NB4 (cell line): ENCODE measurements at regions not wholly inside any gene's neighbourhood (a gene's known extent, or its start where the extent isn't known, plus 50 kb on each side); places are given as distances from the start of the nearest gene placed in this dataset.

ENCODE experiments used
- DNase-seq: peaks from one replicate; pipeline ENCODE4 v3.0.0; 2010; ENCODE audit warnings: low read depth
- H3K4me3 ChIP-seq: one replicate; pipeline ENCODE4 v1.5.1; 2011; ENCODE audit warnings: mild to moderate bottlenecking, low read depth, low read length, moderate library complexity
- MYC ChIP-seq: IDR thresholded peaks from 2 replicates; pipeline ENCODE4 v1.6.1; 2011; ENCODE audit warnings: low read depth, low read length
- POLR2A ChIP-seq: IDR thresholded peaks from 2 replicates; pipeline ENCODE4 v1.6.1; 2011; ENCODE audit warnings: mild to moderate bottlenecking; ENCODE audit not compliant: insufficient read length; ENCODE audit errors: extremely low read depth
- TF ChIP-seq, protein P1 (sequence below): IDR thresholded peaks from one replicate; pipeline ENCODE4 v1.5.1; 2012; ENCODE audit warnings: low read depth, low read length
- TF ChIP-seq, protein P2 (sequence below): IDR thresholded peaks from 2 replicates; pipeline ENCODE4 v1.6.1; 2011; ENCODE audit warnings: low read depth, low read length

GRCh38 chr12:92357584-92358261, 212.1 kb upstream of the BTG1 start:
- H3K4me3 ChIP-seq, result no peak overlapping the region
- no peak for DNase-seq
- TF ChIP-seq, protein P1, sequence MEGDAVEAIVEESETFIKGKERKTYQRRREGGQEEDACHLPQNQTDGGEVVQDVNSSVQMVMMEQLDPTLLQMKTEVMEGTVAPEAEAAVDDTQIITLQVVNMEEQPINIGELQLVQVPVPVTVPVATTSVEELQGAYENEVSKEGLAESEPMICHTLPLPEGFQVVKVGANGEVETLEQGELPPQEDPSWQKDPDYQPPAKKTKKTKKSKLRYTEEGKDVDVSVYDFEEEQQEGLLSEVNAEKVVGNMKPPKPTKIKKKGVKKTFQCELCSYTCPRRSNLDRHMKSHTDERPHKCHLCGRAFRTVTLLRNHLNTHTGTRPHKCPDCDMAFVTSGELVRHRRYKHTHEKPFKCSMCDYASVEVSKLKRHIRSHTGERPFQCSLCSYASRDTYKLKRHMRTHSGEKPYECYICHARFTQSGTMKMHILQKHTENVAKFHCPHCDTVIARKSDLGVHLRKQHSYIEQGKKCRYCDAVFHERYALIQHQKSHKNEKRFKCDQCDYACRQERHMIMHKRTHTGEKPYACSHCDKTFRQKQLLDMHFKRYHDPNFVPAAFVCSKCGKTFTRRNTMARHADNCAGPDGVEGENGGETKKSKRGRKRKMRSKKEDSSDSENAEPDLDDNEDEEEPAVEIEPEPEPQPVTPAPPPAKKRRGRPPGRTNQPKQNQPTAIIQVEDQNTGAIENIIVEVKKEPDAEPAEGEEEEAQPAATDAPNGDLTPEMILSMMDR, result no peak
- TF ChIP-seq, protein P2, sequence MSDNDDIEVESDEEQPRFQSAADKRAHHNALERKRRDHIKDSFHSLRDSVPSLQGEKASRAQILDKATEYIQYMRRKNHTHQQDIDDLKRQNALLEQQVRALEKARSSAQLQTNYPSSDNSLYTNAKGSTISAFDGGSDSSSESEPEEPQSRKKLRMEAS, result no peak
- TF ChIP-seq POLR2A (no peak), MYC (no peak)

DNA sequence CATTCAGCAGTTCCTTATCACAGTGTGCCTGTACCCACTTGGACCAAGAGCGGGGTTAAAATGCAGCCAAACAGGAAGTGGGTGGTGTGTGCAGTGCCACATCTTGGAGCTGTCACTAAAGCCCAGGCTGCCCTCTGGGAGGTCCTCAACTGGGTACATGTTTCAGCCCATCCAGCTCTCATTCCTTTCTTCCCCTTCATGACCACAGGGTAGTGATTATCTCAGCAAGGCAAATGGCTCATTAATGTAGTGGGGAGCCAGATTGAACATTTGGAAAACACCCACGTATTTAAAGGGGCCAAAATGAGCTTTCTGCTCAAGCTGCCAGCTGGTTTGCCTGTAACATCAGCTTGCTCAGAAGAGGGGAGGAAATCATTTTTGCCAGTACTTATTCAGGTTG, 210.8 kb upstream of the BTG1 start:
- no peak overlapping the region for H3K4me3 ChIP-seq
- TF ChIP-seq, protein P2, result no peak
- TF ChIP-seq POLR2A, result no peak
- DNase-seq, result peak; percentile 16

DNA sequence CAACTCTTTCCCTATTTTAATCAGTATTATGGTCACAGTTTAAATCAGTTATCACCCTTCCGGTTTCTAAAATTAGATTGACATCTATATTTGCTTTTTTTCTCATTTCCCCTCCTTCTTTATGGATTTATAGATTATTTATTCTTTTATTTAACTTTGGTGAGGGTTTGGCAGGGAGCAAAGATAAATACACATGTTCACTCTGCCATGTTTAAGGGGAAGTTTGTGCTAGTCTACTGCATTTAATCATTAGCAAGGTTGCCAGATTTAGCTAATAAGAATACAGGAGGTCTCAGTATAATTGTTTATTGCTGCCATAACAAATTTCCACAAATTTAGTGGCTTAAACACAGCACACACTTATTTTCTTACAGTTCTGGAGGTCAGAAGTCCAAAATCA, 204.0 kb upstream of the BTG1 start:
- TF ChIP-seq POLR2A, result no peak
- TF ChIP-seq, protein P2, result no peak
- TF ChIP-seq MYC, result no peak
- TF ChIP-seq, protein P1, result no peak
- no peak overlapping the region for H3K4me3 ChIP-seq
- no peak for DNase-seq

DNA sequence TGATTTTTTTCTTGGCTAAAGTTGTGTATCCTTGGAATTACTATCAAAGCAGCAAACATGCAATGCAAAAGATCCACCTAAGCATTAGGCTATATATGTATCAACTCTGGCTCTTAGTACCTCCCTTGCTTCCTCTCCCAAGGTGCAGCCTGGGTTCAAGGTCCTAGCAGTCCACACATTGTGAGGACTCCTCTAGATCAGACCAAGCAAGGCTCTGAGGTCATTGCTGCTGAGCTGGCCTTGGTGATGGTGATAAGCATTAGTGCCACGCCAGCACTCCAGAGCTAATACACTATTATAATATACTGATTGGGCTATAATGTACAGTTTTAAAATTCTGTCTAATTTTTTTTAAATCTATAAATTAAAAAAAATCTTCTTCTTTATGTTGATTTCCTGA, 196.9 kb upstream of the BTG1 start:
- DNase-seq, result no peak
- H3K4me3 ChIP-seq, result no peak overlapping the region
- no peak for TF ChIP-seq MYC
- TF ChIP-seq POLR2A, result no peak
- TF ChIP-seq, protein P1, result no peak
- TF ChIP-seq, protein P2, result no peak

DNA sequence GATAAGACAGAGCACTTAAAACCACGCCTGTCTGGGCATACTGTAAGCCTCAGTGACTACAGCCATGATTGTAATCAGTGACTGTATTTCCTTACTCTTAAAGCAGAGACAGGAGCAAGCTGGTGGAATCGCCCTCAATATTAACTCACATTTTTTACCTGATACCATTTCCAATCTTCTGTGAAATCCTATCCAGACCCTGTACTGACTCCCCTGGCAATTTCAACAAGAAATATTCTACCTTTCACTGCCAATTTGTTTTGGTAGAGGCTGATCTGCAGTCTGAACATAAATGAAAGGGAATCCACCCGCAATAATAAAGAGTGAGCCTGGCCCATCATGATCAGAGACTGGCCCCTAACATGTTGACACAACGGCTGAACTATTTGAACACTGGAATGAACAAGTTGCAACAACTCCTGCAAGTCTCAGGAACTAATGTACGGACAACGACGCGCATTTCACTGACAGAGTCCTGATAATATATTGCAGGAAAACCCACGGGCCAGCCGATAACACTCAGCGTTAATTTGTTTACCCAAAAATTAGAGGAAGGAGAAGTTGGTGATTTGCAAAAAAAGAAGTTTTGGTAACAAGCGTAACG, 195.5 kb upstream of the BTG1 start:
- DNase-seq, result no peak
- no peak overlapping the region for H3K4me3 ChIP-seq

More for the DNA sequence above, 195.5 kb upstream of the BTG1 start:
- TF ChIP-seq, protein P1, result no peak
- TF ChIP-seq, protein P2, result no peak
- TF ChIP-seq POLR2A, result no peak
